GM18505 (cell line): ENCODE measurements at regions not wholly inside any gene's neighbourhood (a gene's known extent, or its start where the extent isn't known, plus 50 kb on each side); places are given as distances from the start of the nearest gene placed in this dataset.
"Not testable (repeated sequence)": the region's sequence is repeated elsewhere in the genome, so short reads cannot be mapped to it uniquely, and the experiment has no call there.

ENCODE experiments used
- ATAC-seq: cut with Tn5 transposase; IDR thresholded peaks from one replicate; pipeline ENCODE4 v1.9.1; 2021; ENCODE audit not compliant: unreplicated experiment
- POLR2A ChIP-seq: IDR thresholded peaks from 4 replicates; pipeline ENCODE4 v1.6.1; 2011; ENCODE audit warnings: borderline replicate concordance; ENCODE audit not compliant: insufficient read depth, insufficient read length; ENCODE audit errors: extremely low read depth

DNA sequence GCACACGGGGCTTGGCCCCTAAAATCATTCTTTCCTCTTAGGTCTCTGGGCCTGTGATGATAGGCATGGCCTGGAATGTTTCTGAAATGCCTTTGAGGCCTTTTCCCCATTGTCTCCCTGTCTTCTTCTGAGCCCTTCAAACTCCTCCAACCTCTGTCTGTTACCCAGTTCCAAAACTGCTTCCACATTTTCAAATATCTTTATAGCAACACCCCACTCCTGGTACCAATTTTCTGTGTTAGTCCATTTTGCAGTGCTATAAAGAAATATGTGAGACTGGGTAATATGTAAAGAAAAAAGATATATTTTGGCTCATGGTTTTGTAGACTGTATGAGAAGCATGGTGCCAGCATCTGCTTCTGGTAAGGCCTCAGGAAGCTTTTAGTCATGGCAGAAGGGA, 158.8 kb downstream of the TM2D1 start:
- ATAC-seq, result no peak
- TF ChIP-seq POLR2A, result no peak

- ATAC-seq, result no peak
- no peak for TF ChIP-seq POLR2A
These were observed 161.3 kb downstream of the TM2D1 start for GRCh38 chr1:61563611-61564010.

- no peak for ATAC-seq
- no peak for TF ChIP-seq POLR2A
These were observed 163.3 kb downstream of the TM2D1 start for GRCh38 chr1:61561666-61562065.

- TF ChIP-seq POLR2A, result no peak
- no peak for ATAC-seq
These were observed 164.6 kb downstream of the TM2D1 start for GRCh38 chr1:61560385-61560784.

GRCh38 chr1:61556631-61557030, 168.3 kb downstream of the TM2D1 start:
- no peak for TF ChIP-seq POLR2A
- no peak for ATAC-seq

DNA sequence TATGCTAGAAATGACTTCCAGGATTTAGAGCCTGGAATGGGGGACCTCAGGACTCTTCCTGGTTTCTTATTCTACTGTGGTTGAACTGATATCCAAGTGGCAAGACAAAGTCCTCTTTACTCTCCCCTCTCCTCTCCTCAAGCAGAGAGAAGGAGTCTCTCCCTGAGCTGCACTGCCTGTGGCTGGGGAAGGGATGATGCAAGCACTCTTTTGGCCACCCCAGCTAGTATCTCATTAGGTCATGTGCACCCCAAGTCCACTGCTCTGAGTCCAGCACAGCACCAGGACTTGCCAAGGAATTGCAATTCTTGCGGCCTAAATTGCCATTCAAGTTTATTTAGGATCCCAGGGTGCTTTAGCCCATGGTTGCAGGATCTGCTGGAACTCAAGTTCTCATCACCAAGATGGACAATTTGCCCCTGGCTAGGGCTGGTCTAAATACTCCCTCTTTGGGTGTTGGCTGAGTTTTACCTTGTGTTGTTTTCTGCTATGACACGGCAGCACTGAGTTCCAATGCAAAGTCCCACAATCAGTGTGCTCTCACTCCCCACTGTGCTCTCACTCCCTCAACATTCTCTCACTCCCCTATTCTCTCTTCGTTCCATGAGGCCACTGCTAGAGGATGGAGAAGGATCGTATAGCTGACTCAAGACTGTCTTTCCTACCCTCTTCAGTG, 172.2 kb downstream of the TM2D1 start:
- ATAC-seq, result no peak
- no peak for TF ChIP-seq POLR2A

DNA sequence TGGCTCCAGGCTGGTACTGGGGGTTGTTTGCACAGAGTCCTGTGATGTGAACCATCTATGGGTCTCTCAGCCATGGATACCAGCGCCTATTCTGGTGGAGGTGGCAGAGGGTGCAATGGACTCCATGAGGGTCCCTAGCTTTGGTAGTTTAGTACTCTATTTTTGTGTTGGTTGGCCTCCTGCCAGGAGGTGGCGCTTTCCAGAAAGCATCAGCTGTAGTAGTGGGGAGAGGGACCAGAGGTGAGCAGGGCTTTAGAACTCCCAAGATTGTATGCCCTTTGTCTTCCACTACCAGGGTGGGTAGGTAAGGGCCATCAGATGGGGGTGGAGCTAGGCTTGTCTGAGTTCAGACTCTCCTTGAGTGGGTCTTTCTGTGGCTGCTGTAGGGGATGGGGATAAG, 177.6 kb downstream of the TM2D1 start:
- not testable (repeated sequence) for ATAC-seq

GRCh38 chr1:61544870-61545269, 180.1 kb downstream of the TM2D1 start:
- ATAC-seq, result not testable (repeated sequence)

- not testable (repeated sequence) for ATAC-seq
These were observed 181.4 kb downstream of the TM2D1 start for GRCh38 chr1:61543498-61543897.

DNA sequence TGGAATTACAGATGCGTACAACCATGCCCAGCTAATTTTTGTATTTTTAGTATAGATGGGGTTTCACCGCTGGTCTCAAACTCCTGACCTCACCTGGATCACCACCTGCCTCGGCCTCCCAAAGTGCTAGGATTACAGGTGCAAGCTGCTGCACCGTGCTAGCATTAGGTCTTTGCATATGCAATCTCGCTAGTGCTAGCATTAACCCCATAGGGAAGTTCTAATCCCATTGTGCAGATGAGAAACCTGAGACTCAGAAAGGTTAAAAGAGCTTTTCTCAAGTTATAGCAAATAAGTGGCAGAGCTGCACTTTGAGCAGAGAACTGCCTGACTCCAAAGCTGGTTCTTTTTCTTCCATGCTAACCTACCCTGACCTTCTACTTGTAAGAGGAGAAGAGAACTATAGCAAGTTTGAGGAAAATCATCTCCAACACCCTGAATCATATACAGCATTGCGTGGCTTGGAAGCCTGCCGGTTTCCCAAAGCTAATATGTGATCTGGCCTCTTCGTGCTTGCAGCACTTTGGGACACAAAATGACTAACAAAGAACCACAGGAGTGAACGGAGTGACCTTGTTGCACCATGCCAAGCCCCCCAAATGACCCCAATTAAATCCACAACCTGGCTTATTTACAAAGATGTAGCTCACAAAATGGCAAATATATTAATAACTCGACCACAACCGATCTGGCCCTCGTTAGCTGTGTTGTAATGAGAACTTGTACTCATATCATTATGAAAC, 185.1 kb downstream of the TM2D1 start:
- TF ChIP-seq POLR2A, result no peak
- no peak for ATAC-seq

GRCh38 chr1:61538228-61538627, 186.7 kb downstream of the TM2D1 start:
- no peak for TF ChIP-seq POLR2A
- no peak for ATAC-seq

- no peak for ATAC-seq
- TF ChIP-seq POLR2A, result no peak
These were observed 188.5 kb downstream of the TM2D1 start for GRCh38 chr1:61536174-61537108.

DNA sequence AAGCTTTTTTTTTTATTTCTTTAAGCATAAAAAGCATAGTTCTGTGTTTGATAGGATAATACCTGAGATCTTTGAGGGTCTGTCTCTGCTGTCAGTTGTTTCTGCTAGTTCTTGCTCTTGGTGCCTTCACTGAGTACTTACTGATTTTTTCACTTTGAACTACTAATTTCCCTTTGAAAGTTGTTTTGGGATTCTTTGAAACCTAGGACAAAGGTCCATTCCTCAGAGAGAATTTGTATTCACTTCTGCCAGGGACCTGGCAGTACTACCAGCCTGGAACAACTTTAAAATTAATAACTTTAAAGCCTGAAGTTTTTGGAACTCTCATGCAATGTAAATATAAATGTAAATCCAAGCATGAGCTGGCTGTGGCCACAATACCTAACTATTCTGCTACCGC, 190.1 kb downstream of the TM2D1 start:
- TF ChIP-seq POLR2A, result no peak
- no peak for ATAC-seq

- TF ChIP-seq POLR2A, result no peak
- no peak for ATAC-seq
These were observed 191.4 kb downstream of the TM2D1 start for GRCh38 chr1:61533546-61533945.
